HG03565 (cell line): ENCODE measurements at regions not wholly inside any gene's neighbourhood (a gene's known extent, or its start where the extent isn't known, plus 50 kb on each side); places are given as distances from the start of the nearest gene placed in this dataset.
"Not testable (repeated sequence)": the region's sequence is repeated elsewhere in the genome, so short reads cannot be mapped to it uniquely, and the experiment has no call there.

Source experiments
- ATAC-seq: cut with Tn5 transposase; IDR thresholded peaks from one replicate; pipeline ENCODE4 v1.9.1; 2021; ENCODE audit warnings: mild to moderate bottlenecking, moderate library complexity; ENCODE audit not compliant: unreplicated experiment

DNA sequence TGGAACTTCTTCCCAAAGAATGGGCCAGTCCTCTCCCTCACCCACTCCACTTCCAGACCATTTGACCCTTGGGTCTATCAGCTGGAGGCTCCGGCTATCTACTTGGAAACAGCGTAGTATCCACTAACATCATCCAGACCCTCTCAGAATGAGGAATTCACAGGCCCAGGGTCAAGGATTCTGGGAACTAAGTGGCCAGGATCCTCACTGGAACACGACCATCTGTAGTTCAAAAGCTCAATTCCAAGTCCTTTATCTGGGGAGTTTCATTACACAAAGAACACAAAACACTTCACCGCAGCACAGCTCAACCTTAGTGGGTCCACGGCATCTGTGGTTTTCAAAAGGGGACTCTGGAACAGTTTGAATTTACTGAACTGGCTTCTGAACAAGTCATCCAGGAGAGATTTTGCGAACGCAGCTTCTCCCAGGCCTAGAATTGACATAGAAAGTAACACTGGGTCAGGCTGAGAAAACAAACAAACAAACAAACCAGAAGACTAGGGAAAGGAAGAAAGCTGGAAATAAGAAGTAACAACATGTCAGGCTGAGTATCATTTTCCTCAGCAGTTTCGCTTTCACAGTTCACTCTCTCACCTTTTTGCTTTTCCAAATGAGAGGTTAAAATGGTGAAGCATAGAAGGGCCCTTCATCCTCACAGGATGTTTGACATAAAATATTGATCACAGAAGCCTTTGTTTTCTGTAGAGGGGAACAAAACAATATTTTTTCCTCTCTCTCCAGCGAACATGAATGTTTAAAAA lies 57.6 kb upstream of the USP6NL start:
- ATAC-seq, result no peak

DNA sequence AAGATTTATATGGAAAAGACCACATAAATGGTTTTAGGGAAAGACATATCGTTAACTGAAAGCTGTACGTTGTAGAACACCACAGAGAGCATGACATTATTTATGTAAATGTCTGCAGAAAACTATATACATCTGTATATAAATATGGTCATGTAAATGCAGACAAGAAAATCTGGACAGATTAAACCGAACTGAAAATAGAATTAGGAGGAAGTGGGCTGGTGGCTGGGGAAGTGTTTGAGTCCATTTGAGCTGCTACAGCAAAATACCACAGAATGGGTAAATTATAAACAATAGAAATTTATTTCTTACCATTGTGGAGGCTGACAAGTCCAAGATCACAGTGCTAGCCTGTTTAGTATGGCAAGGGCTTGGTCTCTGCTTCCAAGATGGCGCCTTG lies 56.3 kb upstream of the USP6NL start:
- no peak for ATAC-seq

DNA sequence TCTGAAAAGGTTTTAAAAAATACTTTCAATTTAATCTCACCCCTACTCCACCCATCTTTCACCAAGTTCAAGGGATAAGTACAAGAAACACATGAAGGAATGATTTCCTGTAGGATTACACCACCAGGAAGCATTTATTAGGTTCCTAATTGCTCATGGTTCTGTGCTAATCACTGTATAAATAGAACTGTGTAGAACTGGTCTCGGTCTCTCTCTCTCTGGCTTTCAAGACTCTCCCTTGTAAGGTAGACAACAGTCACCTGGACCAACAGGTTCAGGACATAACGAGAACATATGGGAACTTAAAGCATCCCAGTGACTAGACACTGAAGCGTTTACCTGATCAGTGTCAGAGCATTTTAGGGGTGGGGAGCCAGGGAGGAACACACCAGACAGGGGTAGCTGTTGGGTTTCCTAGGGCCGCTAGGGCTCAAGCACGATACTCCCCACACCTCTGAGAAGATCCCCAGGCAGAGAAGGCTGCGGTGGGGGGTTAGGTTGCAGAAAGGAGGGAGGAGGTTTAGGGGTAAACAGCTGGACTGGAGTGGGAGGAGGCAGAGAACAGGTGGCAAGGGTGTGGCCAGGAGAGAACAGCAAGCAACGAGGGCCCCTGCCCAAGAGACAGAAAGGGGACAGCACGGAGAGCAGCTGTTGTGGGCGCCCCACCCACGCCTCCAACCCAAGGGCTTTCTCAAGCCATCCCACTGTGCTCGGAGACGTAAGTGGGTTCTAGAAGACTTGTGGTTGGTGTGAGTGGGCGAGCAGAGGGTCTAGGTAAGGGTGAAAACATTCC lies 52.5 kb upstream of the USP6NL start:
- peak; percentile 65 for ATAC-seq

DNA sequence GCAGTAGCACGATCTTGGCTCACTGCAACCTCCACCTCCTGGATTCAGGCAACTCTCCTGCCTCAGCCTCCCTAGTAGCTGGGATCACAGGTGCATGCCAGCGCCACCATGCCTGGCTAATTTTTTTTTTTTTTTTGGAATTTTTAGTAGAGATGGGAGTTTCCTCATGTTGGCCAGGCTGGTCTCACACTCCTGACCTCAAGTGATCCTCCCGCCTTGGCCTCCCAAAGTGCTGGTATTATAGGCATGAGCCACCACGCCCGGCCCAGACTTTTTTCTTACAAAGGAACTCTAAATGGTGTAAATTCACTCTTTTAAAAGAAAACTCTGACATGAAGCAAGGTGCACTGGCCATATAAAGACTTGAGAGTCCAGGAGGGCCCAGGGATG lies 51.7 kb upstream of the USP6NL start:
- not testable (repeated sequence) for ATAC-seq

DNA sequence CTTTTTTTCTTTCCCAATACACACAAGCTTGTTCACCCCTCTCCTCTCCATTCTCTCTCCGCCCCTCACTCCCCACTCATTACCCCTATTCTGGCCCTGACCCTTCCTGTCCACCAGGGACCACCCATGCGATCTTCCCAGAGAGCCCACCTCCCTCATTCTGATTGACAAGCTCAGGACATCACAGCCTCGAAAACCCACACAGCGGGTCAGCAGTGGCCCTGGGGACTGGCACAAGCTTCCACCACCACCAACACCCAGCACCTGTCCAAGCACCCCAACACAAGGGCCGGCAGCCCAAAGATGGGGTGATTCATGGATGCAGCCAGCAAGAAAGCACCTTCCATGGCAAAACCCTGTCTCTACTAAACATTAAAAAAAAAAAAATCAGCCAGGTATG lies 50.0 kb upstream of the USP6NL start:
- no peak for ATAC-seq
